ENCODE measurements at regions not wholly inside any gene's neighbourhood (a gene's known extent, or its start where the extent isn't known, plus 50 kb on each side); places are given as distances from the start of the nearest gene placed in this dataset.

DNA sequence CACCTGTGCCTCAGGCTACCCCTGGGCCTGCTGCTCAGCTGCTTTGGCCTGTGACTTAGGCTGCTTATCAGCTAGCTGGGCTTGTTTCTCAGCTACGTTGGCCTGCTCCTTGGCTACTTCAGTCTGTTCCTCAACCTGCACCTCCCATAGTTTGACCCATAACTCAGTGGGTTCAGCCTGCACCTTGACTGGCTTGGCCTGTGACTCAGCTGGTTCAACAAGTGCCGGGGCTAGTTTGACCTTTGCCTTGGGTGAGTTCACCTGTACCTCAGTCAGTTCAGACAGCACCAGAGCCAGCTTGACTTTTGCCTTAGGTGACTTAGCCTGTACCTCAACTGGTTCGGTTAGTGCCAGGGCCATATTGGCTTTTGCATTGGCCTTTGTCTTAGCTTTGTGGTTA is 171.2 kb downstream of the MSN start:
- TF ChIP-seq, protein P1, sequence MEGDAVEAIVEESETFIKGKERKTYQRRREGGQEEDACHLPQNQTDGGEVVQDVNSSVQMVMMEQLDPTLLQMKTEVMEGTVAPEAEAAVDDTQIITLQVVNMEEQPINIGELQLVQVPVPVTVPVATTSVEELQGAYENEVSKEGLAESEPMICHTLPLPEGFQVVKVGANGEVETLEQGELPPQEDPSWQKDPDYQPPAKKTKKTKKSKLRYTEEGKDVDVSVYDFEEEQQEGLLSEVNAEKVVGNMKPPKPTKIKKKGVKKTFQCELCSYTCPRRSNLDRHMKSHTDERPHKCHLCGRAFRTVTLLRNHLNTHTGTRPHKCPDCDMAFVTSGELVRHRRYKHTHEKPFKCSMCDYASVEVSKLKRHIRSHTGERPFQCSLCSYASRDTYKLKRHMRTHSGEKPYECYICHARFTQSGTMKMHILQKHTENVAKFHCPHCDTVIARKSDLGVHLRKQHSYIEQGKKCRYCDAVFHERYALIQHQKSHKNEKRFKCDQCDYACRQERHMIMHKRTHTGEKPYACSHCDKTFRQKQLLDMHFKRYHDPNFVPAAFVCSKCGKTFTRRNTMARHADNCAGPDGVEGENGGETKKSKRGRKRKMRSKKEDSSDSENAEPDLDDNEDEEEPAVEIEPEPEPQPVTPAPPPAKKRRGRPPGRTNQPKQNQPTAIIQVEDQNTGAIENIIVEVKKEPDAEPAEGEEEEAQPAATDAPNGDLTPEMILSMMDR (IDR thresholded peaks at IDR 0.05; ENCODE audit: borderline replicate concordance, extremely low read depth, low read length, poor library complexity, severe bottlenecking) = no peak
- no peak for TF ChIP-seq EZH2 (IDR thresholded peaks at IDR 0.05; ENCODE audit: borderline replicate concordance, low read depth, low read length, severe bottlenecking)
